Mammary epithelial cell (primary cell): ENCODE measurements at regions not wholly inside any gene's neighbourhood (a gene's known extent, or its start where the extent isn't known, plus 50 kb on each side); places are given as distances from the start of the nearest gene placed in this dataset.

ENCODE experiments used
- CTCF ChIP-seq, 2 donors: IDR thresholded peaks in 1 of 2; conservative IDR thresholded peaks in 1 of 2; 2 replicates each; pipeline ENCODE4 v1.5.1; 2011 to 2012; ENCODE audit warnings: inconsistent platforms in 2 of 2, low read length in 2 of 2, mild to moderate bottlenecking in 2 of 2, control low read depth in 1 of 2, low read depth in 1 of 2; ENCODE audit not compliant: insufficient read depth in 1 of 2; ENCODE audit errors: extremely low read depth in 1 of 2
- EZH2 ChIP-seq: IDR thresholded peaks from 2 replicates; pipeline ENCODE4 v1.6.1; 2012; ENCODE audit warnings: low read length, inconsistent platforms, borderline replicate concordance

DNA sequence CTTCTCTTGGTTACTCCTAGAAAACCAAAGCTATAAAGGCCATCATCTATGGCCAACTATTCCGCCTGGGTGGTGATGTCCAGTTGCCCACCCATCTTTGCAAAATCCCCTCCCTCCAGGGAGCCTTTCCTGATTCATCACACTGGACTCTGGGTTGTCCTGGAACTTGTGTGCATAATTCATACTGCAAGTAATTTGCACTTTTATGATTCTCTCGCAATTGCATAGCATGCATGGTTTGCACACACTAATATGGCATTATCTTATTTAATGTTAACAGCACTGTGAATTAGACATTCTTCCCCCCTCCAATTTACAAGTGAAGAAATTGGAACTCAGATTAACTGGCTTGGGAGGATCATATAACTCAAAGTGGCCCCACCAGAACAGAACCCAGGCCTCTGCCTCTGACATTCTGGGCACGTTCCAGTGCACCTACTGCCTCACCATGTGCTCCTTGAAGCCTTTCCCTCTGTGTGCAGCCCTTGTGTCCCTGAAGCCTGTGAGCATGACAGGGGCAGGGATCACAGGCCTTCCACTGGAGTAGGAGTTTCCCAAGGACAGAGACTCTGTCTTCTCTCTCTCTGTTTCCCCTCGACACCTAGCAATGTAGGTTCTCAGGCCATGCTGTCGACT lies 98.9 kb upstream of the IPO9 start:
- TF ChIP-seq CTCF (conservative IDR thresholded peaks at IDR 0.05 in 1 of 2, IDR thresholded peaks at IDR 0.05 in 1 of 2; ENCODE audit: extremely low read depth in 1 of 2, insufficient read depth in 1 of 2, low read depth in 1 of 2, low read length in 2 of 2) (no peak), EZH2 (no peak)
